IgD-negative memory B cell (primary cell): ENCODE measurements at regions not wholly inside any gene's neighbourhood (a gene's known extent, or its start where the extent isn't known, plus 50 kb on each side); places are given as distances from the start of the nearest gene placed in this dataset.

Experiments used
- H3K27ac Mint-ChIP-seq, 3 donors: one replicate each; pipeline ENCODE4 v1.8.0; 2020 to 2022; ENCODE audit warnings: mild to moderate bottlenecking in 3 of 3, mixed read lengths in 3 of 3, moderate library complexity in 1 of 3
- H3K27me3 Mint-ChIP-seq: one replicate; pipeline ENCODE4 v1.8.0; 2021; ENCODE audit warnings: mixed read lengths
- H3K36me3 Mint-ChIP-seq: one replicate; pipeline ENCODE4 v1.8.0; 2020; ENCODE audit warnings: mild to moderate bottlenecking, mixed read lengths
- H3K4me1 Mint-ChIP-seq, 3 donors: one replicate each; pipeline ENCODE4 v1.8.0; 2020 to 2022; ENCODE audit warnings: mixed read lengths in 3 of 3, mild to moderate bottlenecking in 1 of 3
- H3K4me3 Mint-ChIP-seq, 4 donors: one replicate each; pipeline ENCODE4 v1.8.0; 2020 to 2022; ENCODE audit warnings: mild to moderate bottlenecking in 4 of 4, mixed read lengths in 4 of 4, moderate library complexity in 3 of 4
- H3K9me3 Mint-ChIP-seq, 3 donors: one replicate each; pipeline ENCODE4 v1.8.0; 2020 to 2021; ENCODE audit warnings: mixed read lengths in 3 of 3, mild to moderate bottlenecking in 1 of 3

DNA sequence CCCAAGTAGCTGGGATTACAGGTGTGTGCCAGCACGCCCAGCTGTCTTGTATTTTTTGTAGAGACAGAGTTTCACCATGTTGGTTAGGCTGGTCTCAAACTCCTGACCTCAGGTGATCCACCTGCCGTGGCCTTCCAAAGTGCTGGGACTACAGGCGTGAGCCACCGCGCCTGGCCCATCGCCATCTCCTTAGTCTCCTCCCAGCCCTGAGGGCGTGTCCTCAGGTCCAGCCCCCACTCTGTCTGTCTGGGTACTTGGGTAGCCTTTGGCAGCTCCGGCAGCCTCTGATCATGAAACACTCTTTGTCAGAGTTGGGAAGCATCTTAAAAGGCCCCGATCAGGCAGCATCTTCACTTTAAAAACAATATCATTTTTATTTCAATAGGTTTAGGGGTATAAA, 90.3 kb upstream of the DISP3 start:
- no peaks in the 10 kb centered on the region for H3K36me3 Mint-ChIP-seq
- no peak overlapping the region for H3K4me3 Mint-ChIP-seq
- no peak overlapping the region for H3K27ac Mint-ChIP-seq
- peaks cover 0 to 3% (median 0%) of the 10 kb centered on the region in 3 donors for H3K9me3 Mint-ChIP-seq
- peaks cover 5% of the 10 kb centered on the region for H3K27me3 Mint-ChIP-seq
- peaks cover 0 to 9% (median 4%) of the 10 kb centered on the region in 3 donors for H3K4me1 Mint-ChIP-seq

DNA sequence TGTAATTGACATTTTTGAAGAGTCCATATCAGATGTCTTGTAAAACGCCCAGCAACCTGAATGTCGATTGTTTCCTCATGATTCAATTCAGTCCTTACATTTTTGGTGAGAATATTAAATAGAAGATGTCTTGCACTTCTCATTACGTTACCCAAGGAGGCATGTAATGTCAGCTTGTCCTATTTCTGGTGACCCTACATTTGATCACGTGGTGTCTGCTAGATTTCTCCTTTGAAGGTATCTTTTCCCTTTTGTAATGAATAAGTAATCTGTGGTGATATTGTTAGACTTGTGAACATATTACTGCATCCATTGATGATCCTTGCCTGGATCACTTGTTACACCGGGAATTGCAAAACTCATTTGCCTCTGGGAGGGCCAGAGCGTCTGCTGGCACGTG, 87.6 kb upstream of the DISP3 start:
- H3K4me3 Mint-ChIP-seq: no peak overlapping the region
- peaks cover 11% of the 10 kb centered on the region for H3K27me3 Mint-ChIP-seq
- H3K27ac Mint-ChIP-seq: no peak overlapping the region
- H3K4me1 Mint-ChIP-seq: peaks cover 0 to 7% (median 4%) of the 10 kb centered on the region in 3 donors
- peaks cover 0 to 3% (median 0%) of the 10 kb centered on the region in 3 donors for H3K9me3 Mint-ChIP-seq
- H3K36me3 Mint-ChIP-seq: no peaks in the 10 kb centered on the region

DNA sequence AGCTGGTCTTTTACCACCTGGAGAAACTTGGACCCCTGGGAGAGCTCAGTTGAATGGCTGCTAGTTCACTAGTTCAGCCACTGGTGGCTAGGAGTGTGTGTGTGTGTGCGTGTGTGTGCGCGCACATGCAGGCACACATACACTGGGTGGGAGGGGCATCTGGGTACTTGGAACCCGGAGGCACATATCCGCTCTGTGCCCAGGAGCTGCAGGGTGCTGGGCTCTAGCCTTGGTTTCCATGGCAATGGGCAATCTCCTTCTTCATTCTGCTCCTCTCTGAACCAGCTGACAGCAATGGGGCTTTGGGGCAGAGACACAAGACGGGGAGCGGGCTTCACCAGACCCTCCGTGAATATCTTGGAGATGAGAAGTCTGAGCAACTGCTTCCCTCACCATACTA, 87.1 kb upstream of the DISP3 start:
- H3K27ac Mint-ChIP-seq: no peak overlapping the region
- H3K9me3 Mint-ChIP-seq: peaks cover 0 to 3% (median 0%) of the 10 kb centered on the region in 3 donors
- no peak overlapping the region for H3K4me3 Mint-ChIP-seq
- H3K27me3 Mint-ChIP-seq: peaks cover 16% of the 10 kb centered on the region
- no peaks in the 10 kb centered on the region for H3K36me3 Mint-ChIP-seq
- peaks cover 0 to 7% (median 4%) of the 10 kb centered on the region in 3 donors for H3K4me1 Mint-ChIP-seq

DNA sequence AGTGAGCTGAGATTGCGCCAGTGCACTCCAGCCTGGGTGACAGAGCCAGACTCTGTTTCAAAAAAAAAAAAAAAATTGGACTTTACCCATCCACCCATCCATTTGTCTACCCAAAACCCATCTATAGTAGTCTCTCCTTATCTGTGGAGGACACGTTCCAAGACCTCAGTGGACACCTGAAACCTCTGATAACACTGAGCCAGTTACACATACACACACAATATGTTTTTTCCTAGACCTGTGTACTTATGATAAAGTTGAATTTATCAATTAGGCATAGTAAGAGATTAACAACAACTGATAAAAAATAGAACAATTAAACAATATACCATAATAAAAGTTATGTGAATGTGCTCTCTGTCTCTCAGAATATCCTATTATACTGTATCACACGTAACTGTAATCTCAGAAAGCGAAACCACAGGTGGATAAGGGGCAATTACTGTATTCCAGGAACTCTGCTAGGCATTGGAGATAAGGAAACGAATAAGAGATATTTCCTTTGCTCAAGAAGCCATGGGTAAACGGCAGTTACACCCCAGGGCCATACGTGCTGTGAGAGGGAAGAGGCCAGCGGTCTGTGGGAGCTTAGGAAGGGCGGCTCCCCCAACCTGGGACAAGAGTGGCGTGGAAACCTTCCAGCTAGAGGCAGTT, 84.2 kb upstream of the DISP3 start:
- no peaks in the 10 kb centered on the region for H3K36me3 Mint-ChIP-seq
- peaks cover 0 to under 1% (median 0%) of the 10 kb centered on the region in 3 donors for H3K9me3 Mint-ChIP-seq
- peaks cover 0 to 7% (median 4%) of the 10 kb centered on the region in 3 donors for H3K4me1 Mint-ChIP-seq
- no peak overlapping the region for H3K4me3 Mint-ChIP-seq
- no peak overlapping the region for H3K27ac Mint-ChIP-seq
- peaks cover 24% of the 10 kb centered on the region for H3K27me3 Mint-ChIP-seq

- Mint-ChIP-seq H3K9me3 (no peaks in the 10 kb centered on the region), H3K4me1 (peaks cover 0 to 7% (median 4%) of the 10 kb centered on the region in 3 donors), H3K36me3 (no peaks in the 10 kb centered on the region), H3K4me3 (no peak overlapping the region), H3K27me3 (peaks cover 30% of the 10 kb centered on the region), H3K27ac (no peak overlapping the region)
Measured at GRCh38 chr1:11395616-11396015, 83.3 kb upstream of the DISP3 start.

GRCh38 chr1:11397151-11397901, 81.6 kb upstream of the DISP3 start:
- H3K9me3 Mint-ChIP-seq: no peaks in the 10 kb centered on the region
- H3K4me1 Mint-ChIP-seq: no peaks in the 10 kb centered on the region
- H3K4me3 Mint-ChIP-seq: no peak overlapping the region
- H3K36me3 Mint-ChIP-seq: no peaks in the 10 kb centered on the region
- no peak overlapping the region for H3K27ac Mint-ChIP-seq
- H3K27me3 Mint-ChIP-seq: peaks cover 25% of the 10 kb centered on the region

DNA sequence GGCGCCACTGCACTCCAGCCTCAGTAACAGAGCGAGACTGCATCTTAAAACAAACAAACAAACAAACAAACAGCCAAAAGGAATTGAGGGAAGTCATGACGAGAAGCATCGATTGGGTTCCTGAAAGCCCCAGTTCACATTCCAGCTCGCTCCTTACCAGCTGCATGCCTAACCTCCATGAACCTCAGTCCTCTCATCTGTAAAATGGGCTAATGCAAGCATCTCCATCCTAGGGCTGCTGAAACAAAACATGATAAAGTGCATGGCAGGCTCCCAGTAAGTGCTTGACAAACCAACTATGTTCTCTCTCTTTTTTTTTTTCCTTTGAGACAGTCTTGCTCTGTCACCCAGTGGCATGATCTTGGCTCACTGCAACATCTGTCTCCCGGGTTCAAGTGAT, 79.7 kb upstream of the DISP3 start:
- Mint-ChIP-seq H3K4me1 (no peaks in the 10 kb centered on the region), H3K4me3 (no peak overlapping the region), H3K27ac (no peak overlapping the region)

DNA sequence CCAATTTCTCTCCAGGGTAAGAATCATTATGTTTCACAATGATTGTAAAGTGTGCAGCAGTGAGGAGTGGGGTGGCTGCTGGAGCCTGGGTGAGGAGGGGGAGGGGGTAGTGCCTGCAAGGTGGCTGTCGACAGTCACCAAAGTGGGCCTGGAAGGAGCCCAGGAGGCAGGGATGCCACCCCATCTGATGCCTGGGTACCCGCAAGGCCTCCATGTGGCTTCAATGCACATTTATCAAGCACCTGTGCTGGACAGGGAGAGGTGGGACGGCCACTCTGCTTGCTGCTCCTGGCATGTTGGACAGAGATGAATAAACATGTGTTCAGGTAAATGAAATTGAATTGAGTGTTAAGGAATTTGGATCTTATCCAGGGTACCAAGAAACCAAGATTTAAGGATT, 78.8 kb upstream of the DISP3 start:
- Mint-ChIP-seq H3K9me3 (no peaks in the 10 kb centered on the region), H3K4me3 (no peak overlapping the region), H3K27ac (no peak overlapping the region), H3K4me1 (no peaks in the 10 kb centered on the region), H3K36me3 (no peaks in the 10 kb centered on the region), H3K27me3 (peaks cover 28% of the 10 kb centered on the region)

More for the DNA sequence above, 79.7 kb upstream of the DISP3 start:
- Mint-ChIP-seq H3K36me3 (no peaks in the 10 kb centered on the region), H3K27me3 (peaks cover 25% of the 10 kb centered on the region), H3K9me3 (no peaks in the 10 kb centered on the region)

- no peak overlapping the region for H3K27ac Mint-ChIP-seq
- peaks cover 28% of the 10 kb centered on the region for H3K27me3 Mint-ChIP-seq
- no peaks in the 10 kb centered on the region for H3K9me3 Mint-ChIP-seq
- no peak overlapping the region for H3K4me3 Mint-ChIP-seq
- no peaks in the 10 kb centered on the region for H3K4me1 Mint-ChIP-seq
- no peaks in the 10 kb centered on the region for H3K36me3 Mint-ChIP-seq
Measured at GRCh38 chr1:11400567-11400966, 78.4 kb upstream of the DISP3 start.

- H3K36me3 Mint-ChIP-seq: no peaks in the 10 kb centered on the region
- peak overlapping the region in 1 of 4 donors; percentile 29 for H3K4me3 Mint-ChIP-seq
- peaks cover 5 to 7% (median 5%) of the 10 kb centered on the region in 3 donors for H3K9me3 Mint-ChIP-seq
- peak overlapping the region in 1 of 3 donors; percentile 27 for H3K27ac Mint-ChIP-seq
- peaks cover 0 to 9% (median 8%) of the 10 kb centered on the region in 3 donors for H3K4me1 Mint-ChIP-seq
- peaks cover 17% of the 10 kb centered on the region for H3K27me3 Mint-ChIP-seq
Measured at GRCh38 chr1:11406845-11407244, 72.1 kb upstream of the DISP3 start.

DNA sequence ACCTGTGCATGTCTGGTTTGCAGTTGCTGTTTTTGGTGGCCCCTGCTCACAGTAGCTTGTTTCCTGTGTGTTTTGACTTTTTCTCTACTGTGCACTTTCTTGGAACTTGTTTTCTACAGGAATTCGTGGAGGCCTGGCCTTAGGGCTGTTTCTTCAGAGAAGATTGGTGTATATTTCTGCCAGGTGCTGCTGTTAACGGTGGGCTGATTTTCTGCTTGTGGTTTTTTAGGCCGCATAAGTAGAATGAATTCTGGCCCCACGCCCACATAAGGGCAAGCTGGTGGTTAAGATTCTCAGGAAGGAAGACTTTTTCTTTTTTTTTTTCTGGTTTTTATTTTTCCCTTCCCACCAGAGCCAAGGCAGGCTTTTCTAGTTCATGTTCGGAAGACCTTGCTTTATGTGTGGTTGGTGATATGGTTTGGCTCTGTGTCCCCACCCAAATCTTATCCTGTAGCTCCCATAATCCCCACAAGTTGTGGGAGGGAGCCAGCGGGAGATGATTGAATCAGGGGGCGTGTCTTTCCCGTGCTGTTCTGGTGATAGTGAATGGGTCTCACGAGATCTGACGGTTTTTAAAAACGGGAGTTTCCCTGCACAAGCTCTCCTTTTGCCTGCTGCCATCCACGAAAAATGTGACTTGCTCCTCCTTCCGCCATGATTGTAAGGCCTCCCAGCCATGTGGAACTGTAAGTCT, 71.5 kb upstream of the DISP3 start:
- Mint-ChIP-seq H3K27me3 (peaks cover 19% of the 10 kb centered on the region), H3K36me3 (no peaks in the 10 kb centered on the region), H3K27ac (peak overlapping the region in 1 of 3 donors; percentile 27), H3K4me1 (peaks cover 0 to 9% (median 8%) of the 10 kb centered on the region in 3 donors), H3K4me3 (peak overlapping the region in 1 of 4 donors; percentile 43), H3K9me3 (peaks cover 5 to 7% (median 5%) of the 10 kb centered on the region in 3 donors)

DNA sequence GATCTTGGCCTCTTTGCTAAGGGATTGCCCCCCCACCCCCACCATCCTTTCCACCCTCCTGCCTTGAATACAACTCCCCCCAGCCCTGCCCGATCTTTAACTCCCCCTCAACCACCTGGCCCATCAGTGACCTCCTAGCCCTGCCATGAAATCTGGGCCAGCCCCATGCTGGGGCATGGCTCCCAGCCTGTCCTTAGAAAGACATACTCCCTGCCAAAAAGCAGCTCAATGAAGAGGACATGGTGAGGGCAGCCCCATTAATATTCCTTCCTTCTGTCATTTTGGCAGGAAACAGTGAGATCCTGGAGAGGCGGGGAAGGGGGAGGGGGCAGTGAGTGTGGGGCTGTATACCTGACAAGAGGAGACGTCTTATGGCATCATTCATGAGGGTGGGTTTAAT, 66.8 kb upstream of the DISP3 start:
- H3K9me3 Mint-ChIP-seq: peaks cover 0 to 2% (median 2%) of the 10 kb centered on the region in 3 donors
- peaks cover 14% of the 10 kb centered on the region for H3K27me3 Mint-ChIP-seq
- H3K4me3 Mint-ChIP-seq: no peak overlapping the region
- H3K27ac Mint-ChIP-seq: no peak overlapping the region
- peaks cover 0 to 8% (median 7%) of the 10 kb centered on the region in 3 donors for H3K4me1 Mint-ChIP-seq
- H3K36me3 Mint-ChIP-seq: no peaks in the 10 kb centered on the region

- no peaks in the 10 kb centered on the region for H3K36me3 Mint-ChIP-seq
- H3K4me3 Mint-ChIP-seq: no peak overlapping the region
- peaks cover 0 to 2% (median 0%) of the 10 kb centered on the region in 3 donors for H3K9me3 Mint-ChIP-seq
- H3K27ac Mint-ChIP-seq: no peak overlapping the region
- H3K27me3 Mint-ChIP-seq: peaks cover 14% of the 10 kb centered on the region
- no peaks in the 10 kb centered on the region for H3K4me1 Mint-ChIP-seq
Measured at GRCh38 chr1:11413986-11414391, 65.0 kb upstream of the DISP3 start.

GRCh38 chr1:11414926-11415538, 63.9 kb upstream of the DISP3 start:
- H3K4me3 Mint-ChIP-seq: no peak overlapping the region
- H3K27ac Mint-ChIP-seq: no peak overlapping the region
- H3K27me3 Mint-ChIP-seq: peaks cover 8% of the 10 kb centered on the region
- H3K4me1 Mint-ChIP-seq: no peaks in the 10 kb centered on the region
- no peaks in the 10 kb centered on the region for H3K36me3 Mint-ChIP-seq
- peaks cover 0 to 2% (median 0%) of the 10 kb centered on the region in 3 donors for H3K9me3 Mint-ChIP-seq

DNA sequence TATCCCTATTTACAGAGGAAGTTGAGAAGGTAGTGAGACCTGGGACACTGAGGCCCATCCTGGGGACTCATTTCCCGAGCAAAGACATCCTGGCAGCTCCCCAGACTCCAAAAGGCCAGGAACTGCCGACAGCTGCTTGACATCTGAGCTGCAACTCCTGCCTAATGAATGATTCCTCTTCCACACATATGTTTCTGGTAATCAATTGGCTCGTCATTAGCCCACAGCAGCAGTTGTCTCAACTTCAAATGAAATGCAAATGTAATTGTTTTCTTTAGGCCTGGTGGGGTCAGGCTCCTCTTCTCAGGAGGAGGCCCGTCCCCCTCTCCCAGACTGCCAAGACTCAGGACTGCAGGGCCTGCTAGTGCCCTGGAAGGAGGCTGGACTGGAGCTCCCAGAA, 61.8 kb upstream of the DISP3 start:
- peaks cover 9% of the 10 kb centered on the region for H3K27me3 Mint-ChIP-seq
- no peak overlapping the region for H3K4me3 Mint-ChIP-seq
- no peaks in the 10 kb centered on the region for H3K9me3 Mint-ChIP-seq
- no peaks in the 10 kb centered on the region for H3K36me3 Mint-ChIP-seq
- H3K4me1 Mint-ChIP-seq: no peaks in the 10 kb centered on the region
- H3K27ac Mint-ChIP-seq: no peak overlapping the region
